ENCODE measurements at regions not wholly inside any gene's neighbourhood (a gene's known extent, or its start where the extent isn't known, plus 50 kb on each side); places are given as distances from the start of the nearest gene placed in this dataset.
"Not testable (repeated sequence)": the region's sequence is repeated elsewhere in the genome, so short reads cannot be mapped to it uniquely, and the experiment has no call there.

- FAIRE-seq = no peak
These were observed 176.4 kb downstream of the ACTR3 start for GRCh38 chr2:114066186-114066747.

DNA sequence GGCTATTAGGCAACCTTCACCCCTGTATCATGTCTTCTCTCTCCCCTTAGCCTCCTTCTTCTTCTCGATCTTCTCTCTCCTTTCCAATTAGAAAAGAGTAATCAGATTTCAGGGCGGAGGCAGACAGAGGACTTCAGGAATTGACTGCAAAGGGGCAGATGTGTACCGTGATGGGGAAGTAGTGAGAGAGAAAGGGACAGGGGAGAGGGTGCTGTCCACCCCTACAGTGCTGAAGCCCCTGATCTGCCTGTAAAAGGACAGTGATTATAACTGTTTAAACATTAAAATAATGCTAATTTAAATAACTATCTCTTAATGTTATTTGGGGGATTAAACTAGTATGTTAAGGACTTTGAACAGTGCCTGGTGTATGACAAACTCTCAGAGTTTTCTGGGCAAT, 178.5 kb downstream of the ACTR3 start:
- FAIRE-seq = no peak

DNA sequence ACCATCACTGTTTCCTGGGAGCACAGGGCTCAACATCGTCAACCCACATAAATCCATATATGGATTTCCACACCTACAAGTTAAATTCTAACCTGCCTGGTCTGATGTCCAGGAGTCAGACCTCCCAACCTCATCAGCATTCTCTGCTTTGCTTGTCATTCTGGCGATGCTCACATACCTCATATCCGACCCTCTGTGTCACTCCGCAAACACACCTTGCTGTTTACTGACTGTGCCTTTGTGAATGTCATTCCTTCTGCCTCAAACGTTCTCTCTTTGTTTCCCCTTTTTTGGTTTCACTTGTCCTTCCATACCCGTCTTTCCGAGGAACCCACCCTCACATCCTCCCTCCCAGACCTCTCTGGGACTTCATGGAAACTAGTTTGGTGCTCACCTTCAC, 187.1 kb downstream of the ACTR3 start:
- FAIRE-seq = no peak

DNA sequence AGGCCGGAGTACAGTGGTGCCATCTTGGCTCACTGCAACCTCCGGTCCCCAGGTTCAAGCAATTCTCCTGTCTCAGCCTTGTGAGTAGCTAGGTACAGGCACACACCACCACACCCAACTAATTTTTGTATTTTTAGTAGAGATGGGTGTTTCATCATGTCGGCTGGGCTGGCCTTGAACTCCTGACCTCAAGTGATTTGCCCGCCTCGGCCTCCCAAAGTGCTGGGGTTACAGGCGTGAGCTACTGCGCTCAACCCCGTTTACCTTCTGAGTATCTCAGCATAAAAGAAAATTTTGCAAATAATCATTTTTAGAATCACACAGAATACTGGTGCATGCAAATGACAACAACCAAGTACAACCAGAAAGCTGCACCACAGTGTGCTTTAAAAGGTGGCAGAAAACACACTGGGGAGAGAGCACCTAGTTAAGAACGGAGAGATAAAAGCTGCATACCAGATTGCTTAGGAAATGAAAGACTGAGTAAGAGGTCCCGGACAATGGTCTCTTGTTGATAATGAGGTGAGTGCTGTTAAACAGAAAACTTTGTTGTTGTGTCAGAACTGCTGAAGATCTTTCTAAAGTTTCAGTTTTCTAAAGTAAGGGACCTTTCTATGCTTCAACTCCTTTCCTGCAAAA, 189.6 kb downstream of the ACTR3 start:
- FAIRE-seq = no peak

GRCh38 chr2:114082731-114083433, 193.0 kb downstream of the ACTR3 start:
- no peak for FAIRE-seq

GRCh38 chr2:114083717-114084387, 194.0 kb downstream of the ACTR3 start:
- no peak for FAIRE-seq

DNA sequence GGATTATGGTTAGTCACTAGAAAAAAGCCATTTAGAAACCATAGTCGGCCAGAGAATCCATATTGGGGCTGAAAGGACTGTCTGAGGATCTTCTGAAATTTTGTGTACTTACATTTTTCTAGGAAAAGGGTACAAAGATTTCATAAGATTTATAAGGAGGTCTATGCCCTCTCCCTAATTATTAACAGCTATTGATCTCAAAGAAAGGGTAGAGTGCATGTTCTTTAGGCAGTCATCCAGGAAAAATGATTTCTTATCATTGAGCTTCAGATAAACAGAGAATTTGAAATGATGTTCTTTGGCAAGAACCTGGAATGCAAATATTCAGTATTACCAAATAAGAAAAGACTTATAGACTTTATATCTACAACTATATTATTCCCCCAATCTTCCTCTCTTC, 195.3 kb downstream of the ACTR3 start:
- FAIRE-seq = no peak

DNA sequence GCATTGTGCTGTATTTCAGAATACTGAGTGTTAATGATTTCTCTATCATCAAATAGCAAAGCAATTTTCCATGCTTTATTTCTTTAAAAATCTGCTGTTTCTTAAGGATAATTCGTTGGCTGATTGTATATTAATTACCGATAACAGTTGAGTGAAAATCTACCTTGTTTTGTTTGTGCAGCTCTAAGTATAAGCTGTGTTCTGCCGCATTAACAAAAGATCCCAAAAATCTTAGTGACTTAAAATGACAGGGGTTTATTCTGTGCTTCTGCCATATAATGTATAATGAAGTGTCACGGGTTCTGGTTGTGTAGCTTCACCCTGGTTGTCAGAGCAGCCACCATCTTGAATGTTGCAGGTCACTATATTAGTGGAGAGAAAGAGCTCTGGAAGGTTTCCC, 196.1 kb downstream of the ACTR3 start:
- no peak for FAIRE-seq

DNA sequence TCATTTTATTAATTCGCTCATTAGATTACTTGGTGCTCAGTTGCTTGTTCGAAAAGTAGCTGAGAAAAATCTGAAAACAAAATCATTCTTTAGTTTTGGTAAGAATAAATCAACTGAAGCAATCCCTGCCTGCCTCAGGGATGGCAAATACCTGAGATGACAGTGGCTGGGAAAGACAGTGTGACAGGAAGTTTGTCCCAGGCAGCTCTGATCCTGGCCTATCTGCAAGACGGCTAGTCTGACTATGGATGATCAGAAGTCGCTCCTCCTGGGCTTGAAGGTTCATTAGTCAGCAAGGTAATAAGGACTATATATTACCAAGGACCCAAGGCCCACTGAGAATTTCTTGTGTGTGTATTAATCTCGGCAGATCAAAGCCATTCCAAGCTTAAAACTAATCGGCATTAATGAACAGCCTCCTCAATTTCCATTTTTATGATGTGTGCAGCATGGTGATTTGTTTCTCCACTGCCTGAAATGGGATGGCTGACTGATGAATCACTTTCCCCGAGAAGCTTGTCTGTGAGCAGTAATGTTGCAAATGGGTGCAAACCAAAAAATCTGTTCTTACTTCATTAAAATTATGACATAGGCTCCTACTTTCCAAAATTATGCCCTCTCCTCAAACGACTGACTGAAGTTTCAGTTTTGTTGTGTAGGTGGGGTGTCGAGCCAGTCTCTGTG, 199.9 kb downstream of the ACTR3 start:
- no peak for FAIRE-seq

DNA sequence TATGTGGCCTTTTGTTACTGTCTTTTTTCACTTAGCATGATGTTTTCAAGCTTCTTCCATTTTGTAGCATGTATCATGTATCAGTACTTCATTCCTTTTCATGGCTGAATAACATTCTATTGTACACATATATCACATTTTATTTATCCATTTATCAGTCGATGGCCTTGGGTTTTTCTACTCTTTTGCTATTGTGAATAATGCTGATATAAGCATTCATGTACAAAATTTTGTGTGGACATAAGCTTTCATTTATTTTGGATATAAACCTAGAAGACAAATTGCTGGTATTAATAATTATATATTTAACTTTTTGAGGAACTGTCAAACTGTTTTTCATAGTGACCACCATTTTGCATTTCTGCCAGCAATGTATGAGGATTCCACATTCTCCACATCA, 201.1 kb downstream of the ACTR3 start:
- no peak for FAIRE-seq

DNA sequence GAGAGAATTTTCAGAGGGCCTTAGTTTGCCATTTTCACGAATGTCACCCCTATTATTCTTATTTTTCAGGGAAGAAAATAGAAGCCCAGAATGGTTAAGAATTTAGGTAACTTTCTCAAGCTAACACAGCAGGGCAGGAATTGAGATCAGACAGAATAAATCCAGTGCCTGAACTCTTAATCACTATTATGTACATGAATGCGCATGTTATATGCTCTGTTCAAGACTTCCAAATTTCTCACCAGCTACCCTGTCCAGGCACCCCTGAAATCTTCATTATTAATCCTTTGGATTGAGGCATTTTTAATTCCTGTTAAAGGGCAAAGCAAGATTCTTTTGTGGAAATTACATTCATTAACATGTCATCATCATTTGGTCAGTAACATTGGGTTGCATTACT, 218.4 kb downstream of the ACTR3 start:
- no peak for FAIRE-seq

GRCh38 chr2:114108824-114109416, 219.0 kb downstream of the ACTR3 start:
- FAIRE-seq = no peak

DNA sequence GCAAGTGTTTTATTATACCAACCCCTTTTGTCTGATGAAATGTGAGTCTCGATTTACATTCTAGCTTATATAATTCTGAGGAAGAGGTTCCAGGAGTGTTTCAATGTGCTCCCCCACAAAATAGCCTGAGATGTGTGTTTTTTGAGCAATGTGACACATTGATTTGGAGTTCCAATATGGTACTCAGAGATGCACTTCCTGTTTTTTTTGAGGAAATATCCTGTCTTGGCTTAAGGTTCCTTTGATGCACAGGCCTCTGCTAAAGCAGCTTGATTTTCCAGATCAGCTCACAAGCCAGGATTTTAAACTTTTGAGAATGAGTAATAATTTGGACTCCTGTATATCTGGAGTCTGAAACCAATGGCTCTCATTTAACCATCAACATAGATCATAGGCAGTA, 221.4 kb downstream of the ACTR3 start:
- no peak for FAIRE-seq

GRCh38 chr2:114113518-114113917, 223.6 kb downstream of the ACTR3 start:
- FAIRE-seq = no peak

- no peak for FAIRE-seq
These were observed 228.2 kb downstream of the ACTR3 start for GRCh38 chr2:114118088-114118487.

DNA sequence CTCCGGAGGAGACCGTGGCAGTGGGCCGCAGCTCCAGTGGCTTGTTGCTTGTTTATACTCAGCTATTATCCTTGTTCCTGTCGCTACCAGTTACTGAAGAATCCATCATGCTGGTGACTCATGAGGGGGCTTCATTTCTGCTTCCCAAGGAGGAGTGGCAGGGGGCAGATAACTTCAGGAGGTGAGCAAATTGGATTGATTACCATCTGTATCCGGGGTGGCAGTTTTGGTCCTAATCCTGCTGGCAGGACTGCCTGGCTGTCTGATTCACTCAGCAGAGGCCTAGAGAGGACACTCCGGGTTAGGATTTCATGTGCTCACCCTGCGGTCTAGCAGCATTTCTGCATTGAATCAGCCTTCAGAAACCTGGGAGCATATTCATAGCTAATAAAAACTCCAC, 230.0 kb downstream of the ACTR3 start:
- no peak for FAIRE-seq

DNA sequence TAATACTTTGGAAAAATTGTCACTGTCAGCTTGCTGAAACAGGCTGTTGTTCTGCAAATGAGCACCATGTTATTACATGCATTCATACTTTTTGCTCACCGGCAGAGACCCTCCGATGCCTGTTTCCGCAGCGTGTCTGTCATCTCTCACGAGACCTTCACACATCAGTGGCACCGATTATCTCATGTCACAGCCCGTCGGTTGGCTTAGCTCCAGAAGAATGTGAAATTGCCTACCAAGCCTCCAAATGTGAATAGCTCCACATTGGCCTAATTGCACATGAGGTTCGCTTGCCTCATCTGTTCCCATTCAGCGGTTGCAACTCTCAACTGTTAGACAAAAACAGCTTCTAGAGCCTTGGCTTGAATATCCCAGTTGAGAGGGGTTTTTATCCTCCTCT, 233.0 kb downstream of the ACTR3 start:
- no peak for FAIRE-seq

- FAIRE-seq = no peak
These were observed 234.0 kb downstream of the ACTR3 start for GRCh38 chr2:114123925-114124324.

DNA sequence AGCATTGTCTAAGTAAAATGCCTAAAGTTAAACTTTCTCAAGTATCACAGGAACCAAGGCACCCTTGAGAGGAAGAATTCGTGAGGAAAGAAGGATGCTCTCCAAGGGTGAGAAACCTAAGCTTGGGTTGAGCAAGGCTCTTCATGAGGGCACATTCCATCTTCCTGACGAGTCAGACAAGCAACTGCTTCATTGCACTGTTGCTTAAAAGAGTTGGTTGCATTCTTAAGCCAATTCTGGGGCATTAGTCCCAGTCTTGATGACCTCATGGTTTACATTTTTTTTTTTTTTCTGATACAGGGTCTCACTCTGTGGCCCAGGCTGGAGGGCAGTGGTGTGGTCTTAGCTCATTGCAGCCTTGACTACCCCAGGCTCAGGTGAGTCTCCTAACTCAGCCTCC, 237.5 kb downstream of the ACTR3 start:
- no peak for FAIRE-seq

DNA sequence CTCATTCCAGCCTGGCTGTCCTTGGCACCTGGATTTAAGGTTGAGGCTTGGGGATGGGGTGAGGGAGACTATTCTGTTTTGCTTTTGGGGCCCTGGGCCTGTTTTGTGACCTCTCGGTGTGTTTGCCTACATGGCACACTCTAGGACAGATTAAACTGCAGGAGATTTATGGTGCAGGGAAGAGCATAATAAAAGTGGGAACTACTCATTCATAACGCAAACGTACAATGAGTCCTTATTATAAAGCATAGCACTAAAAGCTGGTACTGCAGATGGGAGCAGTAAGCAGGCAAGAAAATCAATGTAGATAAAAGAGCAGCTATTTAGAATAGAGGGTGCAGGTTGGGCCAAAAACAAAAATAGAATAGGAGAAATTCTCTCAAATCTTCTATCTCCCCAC, 238.4 kb downstream of the ACTR3 start:
- FAIRE-seq = no peak

- no peak for FAIRE-seq
These were observed 238.8 kb downstream of the ACTR3 start for GRCh38 chr2:114128725-114129124.

- FAIRE-seq = not testable (repeated sequence)
These were observed 242.2 kb downstream of the ACTR3 start for GRCh38 chr2:114132050-114132449.

DNA sequence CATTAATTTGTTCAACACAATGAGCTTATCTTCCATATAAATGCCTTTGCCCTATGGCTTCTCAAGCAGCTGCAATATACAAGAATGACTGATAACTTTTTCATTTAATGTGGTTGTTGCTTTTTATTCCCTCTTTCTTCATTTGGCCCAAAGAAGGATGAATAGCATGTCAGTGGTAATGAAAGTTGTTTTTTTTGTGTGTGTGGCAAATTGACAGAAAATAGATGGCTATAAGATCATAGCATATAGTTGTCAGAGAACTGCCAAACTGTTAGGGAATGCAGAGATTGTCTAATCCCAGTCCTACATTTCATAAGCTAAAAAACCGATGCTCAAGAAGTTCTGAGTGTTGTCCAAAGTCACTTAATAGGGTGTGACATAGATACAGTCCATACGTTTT, 244.3 kb downstream of the ACTR3 start:
- no peak for FAIRE-seq

All from islet of Langerhans (tissue), 1 donor.